B cell (primary cell): ENCODE measurements at regions not wholly inside any gene's neighbourhood (a gene's known extent, or its start where the extent isn't known, plus 50 kb on each side); places are given as distances from the start of the nearest gene placed in this dataset.

ENCODE experiments used
- ATAC-seq: fragments of 200-7000 bp; cut with Tn5 transposase; one replicate; pipeline ENCODE4 v1.10.0; 2021; ENCODE audit warnings: low read depth, mild to moderate bottlenecking, moderate number of reproducible peaks, moderate library complexity
- CTCF ChIA-PET: fragments of 350-600 bp; sonication (Branson Sonifier 250); formaldehyde crosslinking; loops from one replicate; lab custom pipeline; 2021; ENCODE audit warnings: antibody characterized with exemption, inconsistent platforms; lab: Charles Lee
- POLR2A ChIA-PET: fragments of 350-600 bp; sonication (Branson Sonifier 250); formaldehyde crosslinking; loops from one replicate; lab custom pipeline; 2021; ENCODE audit warnings: antibody characterized with exemption; lab: Charles Lee
- DNase-seq: peaks from one replicate; pipeline ENCODE4 v3.0.0; 2013
- H2AFZ ChIP-seq: 2 replicates; pipeline ENCODE4 v1.6.1; 2012; ENCODE audit warnings: mild to moderate bottlenecking, low read depth, low read length; ENCODE audit not compliant: insufficient read depth, poor library complexity, severe bottlenecking
- H3K27ac ChIP-seq, 2 donors: 1 replicate in 1 of 2; 2 replicates in 1 of 2; pipeline ENCODE4 v1.5.1; 2012 to 2013; ENCODE audit warnings: low read length in 2 of 2, mild to moderate bottlenecking in 2 of 2, moderate library complexity in 1 of 2
- H3K27me3 ChIP-seq, 4 experiments: fragments of 200-600 bp in 1 of 4; sonication (generic) in 1 of 4; replicated peaks in 1 of 4; 1 replicate in 2 of 4; 2 replicates in 2 of 4; pipeline versions ENCODE4 v1.6.1 to v1.7.0; 2013 to 2016; ENCODE audit warnings: low read length in 3 of 4, mild to moderate bottlenecking in 2 of 4, mixed read lengths in 1 of 4, moderate library complexity in 1 of 4; ENCODE audit not compliant: insufficient read depth in 4 of 4, control insufficient read depth in 3 of 4; ENCODE audit errors: control extremely low read depth in 1 of 4
- H3K36me3 ChIP-seq, 2 experiments: replicated peaks in 1 of 2; 1 replicate in 1 of 2; 2 replicates in 1 of 2; pipeline versions ENCODE4 v1.6.1 to v1.7.1; 2013; ENCODE audit warnings: low read length in 1 of 2; ENCODE audit not compliant: insufficient read depth in 2 of 2, control insufficient read depth in 1 of 2; ENCODE audit errors: control extremely low read depth in 1 of 2, extremely low read depth in 1 of 2
- H3K4me1 ChIP-seq, 2 donors: fragments of 200-600 bp in 1 of 2; sonication (generic) in 1 of 2; 1 replicate in 1 of 2; 2 replicates in 1 of 2; pipeline versions ENCODE4 v1.5.1 to v1.6.1; 2013 to 2017; ENCODE audit warnings: low read length in 2 of 2; ENCODE audit not compliant: control insufficient read depth in 2 of 2, insufficient read depth in 2 of 2
- H3K4me2 ChIP-seq: replicated peaks from 2 replicates; pipeline ENCODE3; 2012; ENCODE audit warnings: mild to moderate bottlenecking, low read depth, low read length; ENCODE audit not compliant: poor library complexity, severe bottlenecking
- H3K4me3 ChIP-seq, 5 experiments: fragments of 200-600 bp in 1 of 5; sonication (generic) in 1 of 5; 1 replicate in 3 of 5; 2 replicates in 2 of 5; pipeline versions ENCODE4 v1.5.1 to v1.7.0; 2011 to 2016; ENCODE audit warnings: low read length in 4 of 5, mild to moderate bottlenecking in 4 of 5, low read depth in 2 of 5, control low read depth in 1 of 5, moderate library complexity in 1 of 5; ENCODE audit not compliant: insufficient read depth in 1 of 5; ENCODE audit errors: control extremely low read depth in 1 of 5, extremely low read depth in 1 of 5
- H3K79me2 ChIP-seq: fragments of 200-600 bp; sonication (generic); one replicate; pipeline ENCODE4 v1.6.0; 2016; ENCODE audit warnings: low read length; ENCODE audit not compliant: control insufficient read depth, insufficient read depth
- H3K9ac ChIP-seq: fragments of 200-600 bp; sonication (generic); 2 replicates; pipeline ENCODE4 v1.6.1; 2017; ENCODE audit warnings: mild to moderate bottlenecking, low read length, moderate library complexity
- H3K9me3 ChIP-seq, 3 donors: one replicate each; pipeline versions ENCODE4 v1.6.1 to v1.7.1; 2013; ENCODE audit warnings: low read length in 2 of 3; ENCODE audit not compliant: control insufficient read depth in 2 of 3, insufficient read depth in 1 of 3; ENCODE audit errors: control extremely low read depth in 1 of 3
- H4K20me1 ChIP-seq: 2 replicates; pipeline ENCODE4 v1.6.0; 2012; ENCODE audit warnings: mild to moderate bottlenecking, low read length; ENCODE audit not compliant: insufficient read depth, control insufficient read depth, poor library complexity, severe bottlenecking
- H3K27ac Mint-ChIP-seq: one replicate; pipeline ENCODE4 v1.8.0; 2021; ENCODE audit warnings: mixed read lengths
- H3K27me3 Mint-ChIP-seq: one replicate; pipeline ENCODE4 v1.8.0; 2021; ENCODE audit warnings: mixed read lengths
- H3K4me1 Mint-ChIP-seq: one replicate; pipeline ENCODE4 v1.8.0; 2021; ENCODE audit warnings: mixed read lengths
- H3K4me3 Mint-ChIP-seq: one replicate; pipeline ENCODE4 v1.8.0; 2021; ENCODE audit warnings: mixed read lengths
- H3K9me3 Mint-ChIP-seq: one replicate; pipeline ENCODE4 v1.8.0; 2022; ENCODE audit warnings: mixed read lengths; ENCODE audit not compliant: insufficient read depth
- CTCF ChIP-seq: fragments of 200-600 bp; IDR thresholded peaks from one replicate; pipeline ENCODE4 v1.8.0; 2022; ENCODE audit warnings: antibody characterized with exemption, mild to moderate bottlenecking
- EZH2 ChIP-seq: IDR thresholded peaks from 2 replicates; pipeline ENCODE4 v1.6.1; 2012; ENCODE audit warnings: borderline replicate concordance, low read depth, mild to moderate bottlenecking, moderate library complexity, low read length; ENCODE audit not compliant: insufficient read depth, poor library complexity, severe bottlenecking
- WGBS: methylation state at CpG from one replicate; pipeline ENCODE4 v1.1.5; 2013; ENCODE audit warnings: missing lambda C conversion rate; ENCODE audit not compliant: insufficient coverage; 5-methylcytosine and 5-hydroxymethylcytosine counted together
- intact Hi-C: fragments of 100-400 bp; cut with micrococcal nuclease; formaldehyde crosslinking; loops from one replicate; pipeline ENCODE4 v1.10.0; 2022

- H3K9me3 ChIP-seq = peaks cover 0 to 1% (median 0%) of the 10 kb centered on the region in 3 donors
- Mint-ChIP-seq H3K27ac (no peak overlapping the region), H3K4me3 (no peak overlapping the region), H3K27me3 (no peaks in the 10 kb centered on the region), H3K9me3 (no peaks in the 10 kb centered on the region), H3K4me1 (peaks cover 4% of the 10 kb centered on the region)
- no peaks in the 10 kb centered on the region for H3K27me3 ChIP-seq
- peaks cover 4 to 5% of the 10 kb centered on the region in 2 donors for H3K4me1 ChIP-seq
- CTCF ChIA-PET = no interaction called here
- H3K4me2 ChIP-seq = no peak overlapping the region
- H3K36me3 ChIP-seq = no peaks in the 10 kb centered on the region
- no peaks in the 10 kb centered on the region for H4K20me1 ChIP-seq
- DNase-seq = no peak
- TF ChIP-seq EZH2 (no peak), CTCF (no peak)
- POLR2A ChIA-PET = no interaction called here
- ATAC-seq = no peak
- intact Hi-C loops = no loop called here
- H3K4me3 ChIP-seq = no peak overlapping the region
- no peak overlapping the region for H3K27ac ChIP-seq
- H2AFZ ChIP-seq = no peak overlapping the region
- no peak overlapping the region for H3K9ac ChIP-seq
- 89% methylated on average over 3 of the region's 7 CpGs for WGBS
- no peaks in the 10 kb centered on the region for H3K79me2 ChIP-seq
Measured at GRCh38 chr20:39835130-39835842, 853.8 kb downstream of the MAFB start.

GRCh38 chr20:39830903-39831302, 858.1 kb downstream of the MAFB start:
- H3K9me3 Mint-ChIP-seq = no peaks in the 10 kb centered on the region
- POLR2A ChIA-PET = no interaction called here
- no peak overlapping the region for H3K27ac Mint-ChIP-seq
- H3K79me2 ChIP-seq = no peaks in the 10 kb centered on the region
- no peaks in the 10 kb centered on the region for H3K27me3 Mint-ChIP-seq
- ATAC-seq (no peak), DNase-seq (no peak)
- H4K20me1 ChIP-seq = no peaks in the 10 kb centered on the region
- no peak overlapping the region for H3K4me3 ChIP-seq
- H2AFZ ChIP-seq = no peak overlapping the region
- H3K9me3 ChIP-seq = peaks cover 0 to 1% (median 0%) of the 10 kb centered on the region in 3 donors
- WGBS = no CpG with 5 or more reads among the region's 2 CpGs
- H3K4me1 ChIP-seq = peaks cover 15 to 32% of the 10 kb centered on the region in 2 donors
- H3K27me3 ChIP-seq = no peaks in the 10 kb centered on the region
- intact Hi-C loops = no loop called here
- CTCF ChIA-PET = interaction anchor here (2.6 kb wide), 1 partner anchor 43 kb away, joined by 10 read pairs; no protein-coding TSS in a partner anchor
- no peak overlapping the region for H3K9ac ChIP-seq
- no peak overlapping the region for H3K27ac ChIP-seq
- peaks cover 42% of the 10 kb centered on the region for H3K4me1 Mint-ChIP-seq
- no peak overlapping the region for H3K4me2 ChIP-seq
- no peak overlapping the region for H3K4me3 Mint-ChIP-seq
- no peaks in the 10 kb centered on the region for H3K36me3 ChIP-seq
- TF ChIP-seq CTCF = no peak
- no peak for TF ChIP-seq EZH2
